HCT116 (cell line): ENCODE measurements at regions not wholly inside any gene's neighbourhood (a gene's known extent, or its start where the extent isn't known, plus 50 kb on each side); places are given as distances from the start of the nearest gene placed in this dataset.

Source experiments
- EZH2 ChIP-seq: fragments of 200-600 bp; sonication (generic); IDR thresholded peaks from 2 replicates; pipeline ENCODE4 v1.6.1; 2017; ENCODE audit warnings: antibody characterized with exemption, mixed run types
- POLR2AphosphoS5 ChIP-seq: IDR thresholded peaks from 2 replicates; pipeline ENCODE4 v1.6.1; 2011; ENCODE audit warnings: mild to moderate bottlenecking, low read depth, low read length, moderate library complexity
- TF ChIP-seq, protein P1 (sequence below), 3 experiments: fragments of 200-600 bp in 1 of 3; sonication (generic) in 1 of 3; IDR thresholded peaks in 2 of 3; conservative IDR thresholded peaks in 1 of 3; 2 replicates each; pipeline ENCODE4 v1.5.1; 2012 to 2017; ENCODE audit warnings: low read depth in 2 of 3, low read length in 2 of 3, antibody characterized with exemption in 1 of 3, borderline replicate concordance in 1 of 3, control low read depth in 1 of 3, mild to moderate bottlenecking in 1 of 3, mixed read lengths in 1 of 3, mixed run types in 1 of 3, moderate library complexity in 1 of 3; ENCODE audit not compliant: insufficient read depth in 1 of 3

DNA sequence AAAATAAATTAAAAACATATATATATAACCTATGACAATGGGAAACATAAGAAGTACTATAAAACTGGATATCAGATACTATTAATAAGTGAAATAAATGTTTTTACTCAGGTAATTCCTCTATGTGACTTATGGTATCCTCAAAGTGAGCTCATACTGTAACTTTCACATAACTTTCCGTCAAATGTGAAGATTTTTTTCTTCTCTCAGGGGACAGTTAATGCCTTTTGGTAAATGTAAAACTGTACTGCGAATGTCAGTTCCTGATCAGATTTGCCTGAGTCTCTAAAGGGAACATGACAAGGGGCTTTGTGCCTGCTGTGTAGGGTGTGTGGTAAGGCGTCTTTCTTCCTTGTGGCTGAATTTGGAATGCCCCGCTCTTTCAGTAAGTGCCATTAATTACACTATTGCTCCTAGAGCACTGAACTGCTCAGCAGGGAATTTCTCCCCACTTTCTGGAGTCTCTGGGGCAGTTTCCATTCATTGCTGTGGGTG lies 271.8 kb downstream of the PRL start:
- TF ChIP-seq, protein P1, sequence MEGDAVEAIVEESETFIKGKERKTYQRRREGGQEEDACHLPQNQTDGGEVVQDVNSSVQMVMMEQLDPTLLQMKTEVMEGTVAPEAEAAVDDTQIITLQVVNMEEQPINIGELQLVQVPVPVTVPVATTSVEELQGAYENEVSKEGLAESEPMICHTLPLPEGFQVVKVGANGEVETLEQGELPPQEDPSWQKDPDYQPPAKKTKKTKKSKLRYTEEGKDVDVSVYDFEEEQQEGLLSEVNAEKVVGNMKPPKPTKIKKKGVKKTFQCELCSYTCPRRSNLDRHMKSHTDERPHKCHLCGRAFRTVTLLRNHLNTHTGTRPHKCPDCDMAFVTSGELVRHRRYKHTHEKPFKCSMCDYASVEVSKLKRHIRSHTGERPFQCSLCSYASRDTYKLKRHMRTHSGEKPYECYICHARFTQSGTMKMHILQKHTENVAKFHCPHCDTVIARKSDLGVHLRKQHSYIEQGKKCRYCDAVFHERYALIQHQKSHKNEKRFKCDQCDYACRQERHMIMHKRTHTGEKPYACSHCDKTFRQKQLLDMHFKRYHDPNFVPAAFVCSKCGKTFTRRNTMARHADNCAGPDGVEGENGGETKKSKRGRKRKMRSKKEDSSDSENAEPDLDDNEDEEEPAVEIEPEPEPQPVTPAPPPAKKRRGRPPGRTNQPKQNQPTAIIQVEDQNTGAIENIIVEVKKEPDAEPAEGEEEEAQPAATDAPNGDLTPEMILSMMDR (IDR thresholded peaks at IDR 0.05 in 2 of 3, conservative IDR thresholded peaks at IDR 0.05 in 1 of 3; ENCODE audit: borderline replicate concordance in 1 of 3, insufficient read depth in 1 of 3, low read depth in 2 of 3, low read length in 2 of 3) = no peak
- TF ChIP-seq EZH2 (no peak), POLR2AphosphoS5 (no peak)
